GM12873 (cell line): ENCODE measurements at regions not wholly inside any gene's neighbourhood (a gene's known extent, or its start where the extent isn't known, plus 50 kb on each side); places are given as distances from the start of the nearest gene placed in this dataset.

Experiments
- CTCF ChIP-seq: IDR thresholded peaks from 2 replicates; pipeline ENCODE4 v1.5.1; 2012; ENCODE audit warnings: low read depth, mild to moderate bottlenecking, moderate library complexity, low read length, control low read depth; ENCODE audit not compliant: insufficient read depth; ENCODE audit errors: missing control alignments

- no peak for TF ChIP-seq CTCF
Measured at GRCh38 chr7:20506175-20506574, 109.3 kb upstream of the ABCB5 start.

- TF ChIP-seq CTCF, result no peak
Measured at GRCh38 chr7:20507157-20507556, 108.3 kb upstream of the ABCB5 start.

GRCh38 chr7:20508109-20508508 lies 107.4 kb upstream of the ABCB5 start:
- TF ChIP-seq CTCF, result no peak

- TF ChIP-seq CTCF, result no peak
Measured at GRCh38 chr7:20509892-20510572, 105.4 kb upstream of the ABCB5 start.

- no peak for TF ChIP-seq CTCF
Measured at GRCh38 chr7:20510573-20510900, 104.9 kb upstream of the ABCB5 start.

- no peak for TF ChIP-seq CTCF
Measured at GRCh38 chr7:20513341-20513740, 102.1 kb upstream of the ABCB5 start.

- TF ChIP-seq CTCF, result no peak
Measured at GRCh38 chr7:20513897-20514296, 101.6 kb upstream of the ABCB5 start.
